Renal cortex interstitium (tissue), 11 donors: ENCODE measurements at regions not wholly inside any gene's neighbourhood (a gene's known extent, or its start where the extent isn't known, plus 50 kb on each side); places are given as distances from the start of the nearest gene placed in this dataset.

Experiments
- DNase-seq, 11 donors: peaks; one replicate each; pipeline ENCODE4 v3.0.0-alpha.2; 2013; ENCODE audit warnings: low read depth in 9 of 11, low spot score in 4 of 11; ENCODE audit errors: extremely low read depth in 1 of 11

DNA sequence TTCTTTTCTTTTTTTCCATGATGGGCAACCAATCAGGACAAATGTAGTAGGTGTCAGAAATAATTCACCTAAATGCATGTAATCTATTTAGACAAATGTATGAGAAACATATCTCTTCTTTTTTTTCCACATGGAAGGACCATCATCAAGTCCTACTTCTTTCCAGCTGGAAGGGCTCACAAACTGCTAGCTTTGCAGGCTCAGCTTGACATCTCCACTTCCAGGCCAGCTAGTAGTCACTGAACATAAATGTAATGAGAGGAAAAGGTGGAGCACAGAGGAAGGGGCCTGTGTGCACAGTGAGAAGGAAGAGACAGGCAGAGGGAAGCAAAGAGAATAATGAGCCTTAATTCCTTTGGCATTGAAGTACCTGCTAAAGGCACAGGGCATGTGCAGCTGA, 504.9 kb downstream of the MCTP2 start:
- DNase-seq, result peak in 3 of 11 donors; percentile 26 to 38 (median 38)

DNA sequence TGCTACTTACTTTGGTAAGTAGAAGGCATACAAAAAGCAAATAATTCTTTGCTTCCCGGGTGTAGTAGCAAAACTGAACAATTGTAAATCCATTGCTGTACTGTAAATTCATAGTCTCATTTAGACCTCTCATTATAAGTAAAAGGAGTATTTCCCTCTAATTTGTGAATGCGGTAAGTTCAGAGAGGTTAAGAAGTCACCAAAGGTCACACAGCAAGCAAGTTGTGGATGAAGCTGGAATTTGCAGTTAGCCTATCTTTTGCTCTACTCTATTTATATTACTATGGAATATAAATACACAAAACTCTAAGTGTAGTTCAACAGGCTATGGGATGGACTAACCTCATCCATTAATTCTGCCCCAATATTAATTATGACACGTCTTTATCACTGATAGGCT, 508.3 kb downstream of the MCTP2 start:
- DNase-seq, result no peak

DNA sequence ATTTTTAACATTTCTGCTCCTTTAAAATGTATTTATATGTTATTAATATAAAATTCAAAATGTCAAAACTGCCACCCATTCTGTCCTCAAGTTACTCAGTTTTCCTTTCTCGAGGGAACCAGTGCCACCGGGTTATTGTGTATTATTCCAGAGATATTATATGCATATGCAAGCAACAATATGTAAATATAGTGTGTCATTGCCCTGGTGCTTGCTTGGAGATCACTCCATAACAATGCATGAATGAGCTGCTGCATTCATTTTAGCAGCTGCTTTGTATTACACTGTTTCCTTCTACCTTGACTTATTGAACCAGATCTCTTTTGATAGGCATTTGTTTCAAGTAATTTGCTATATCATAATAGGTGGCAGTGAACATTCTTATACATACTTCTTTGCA, 509.1 kb downstream of the MCTP2 start:
- DNase-seq, result no peak

DNA sequence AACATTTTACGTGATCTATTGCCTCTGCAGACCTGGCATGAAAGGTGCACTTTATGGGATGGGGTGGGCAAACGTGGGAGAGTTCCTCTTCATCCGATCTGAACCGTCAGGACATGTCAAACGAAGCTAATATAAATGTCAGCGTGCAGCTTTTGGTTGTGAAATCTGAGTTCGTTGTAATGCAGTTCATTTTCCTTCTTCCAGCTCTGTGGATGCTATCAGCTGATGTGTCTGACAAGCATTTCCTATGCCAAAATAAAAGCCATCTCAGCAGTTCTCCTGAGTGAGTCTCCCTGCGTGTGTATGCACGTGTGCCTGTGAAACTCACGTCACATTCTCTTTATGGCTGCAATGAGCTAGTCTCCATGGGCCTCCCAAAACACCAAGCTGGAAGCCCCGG, 512.3 kb downstream of the MCTP2 start:
- DNase-seq, result peak in 2 of 11 donors; percentile 7 to 20

DNA sequence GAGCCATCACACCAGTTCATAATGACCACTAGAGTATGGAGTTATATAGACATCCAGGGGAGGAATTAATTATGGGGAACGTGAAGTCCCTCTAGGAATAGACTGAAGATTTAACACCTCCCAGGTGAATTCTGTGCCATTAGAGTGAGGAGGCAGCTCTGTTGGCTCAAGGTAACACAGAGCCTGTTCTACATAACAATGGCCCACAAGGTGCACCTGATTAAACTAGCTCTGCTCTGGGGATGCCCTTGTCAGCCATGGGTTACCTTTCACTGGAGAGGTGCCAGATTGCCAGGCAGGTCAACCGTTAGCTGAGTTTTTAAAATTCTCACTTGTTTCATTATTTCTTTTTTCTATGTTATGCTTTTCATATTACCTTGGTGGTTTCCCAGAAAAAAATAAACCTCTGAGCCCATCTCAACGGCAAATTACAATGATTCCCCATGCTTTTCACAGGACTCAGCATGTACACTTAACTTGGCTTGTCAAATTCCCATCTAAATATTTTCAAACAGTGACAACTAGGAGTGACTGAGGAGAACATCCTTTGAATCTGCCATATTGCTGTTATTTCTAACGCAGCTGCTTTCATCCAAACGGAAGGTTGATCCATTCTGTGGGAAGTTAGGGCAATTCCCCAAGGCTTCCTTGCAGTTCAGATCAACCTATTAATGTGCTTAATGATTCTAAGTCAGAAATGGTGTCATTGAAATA, 512.9 kb downstream of the MCTP2 start:
- DNase-seq, result no peak

DNA sequence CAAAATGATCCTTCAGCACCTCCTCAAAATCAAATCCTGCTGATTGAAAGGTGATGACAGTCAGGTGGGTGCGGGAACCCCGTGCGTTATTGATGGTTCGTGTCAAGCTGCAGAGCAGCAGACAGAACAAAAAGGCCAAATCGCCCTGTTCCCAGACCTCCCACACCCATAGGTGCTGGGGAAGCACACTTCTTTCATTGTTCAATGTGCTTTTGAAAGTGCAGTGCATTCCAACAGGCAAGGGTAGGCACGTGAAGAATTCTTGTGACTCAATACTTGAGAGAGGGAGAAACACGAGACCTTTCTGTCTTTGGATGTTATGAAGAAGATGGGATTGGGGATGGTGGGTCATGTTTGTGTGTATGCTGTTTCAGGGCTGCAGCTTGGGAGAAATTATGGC, 514.0 kb downstream of the MCTP2 start:
- DNase-seq, result no peak

DNA sequence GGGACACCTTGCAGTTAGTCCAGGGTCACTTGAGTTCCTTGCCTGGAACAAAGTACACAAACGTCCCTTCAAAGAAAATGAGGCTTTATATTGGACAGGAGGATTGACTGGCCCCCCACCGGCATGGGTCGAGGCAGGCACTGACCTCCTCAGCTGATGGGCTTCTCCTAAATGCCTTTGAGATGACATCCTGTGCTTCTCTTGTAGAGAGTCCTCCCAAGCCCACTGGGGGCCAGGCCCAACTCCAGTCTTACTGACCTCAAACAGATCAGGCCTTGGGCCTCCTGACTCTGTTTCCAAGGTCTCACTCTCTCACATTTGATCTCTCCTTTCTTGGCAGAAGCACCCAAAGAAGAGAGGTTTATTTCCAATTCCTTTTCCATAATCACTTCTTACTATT, 516.1 kb downstream of the MCTP2 start:
- DNase-seq, result no peak

DNA sequence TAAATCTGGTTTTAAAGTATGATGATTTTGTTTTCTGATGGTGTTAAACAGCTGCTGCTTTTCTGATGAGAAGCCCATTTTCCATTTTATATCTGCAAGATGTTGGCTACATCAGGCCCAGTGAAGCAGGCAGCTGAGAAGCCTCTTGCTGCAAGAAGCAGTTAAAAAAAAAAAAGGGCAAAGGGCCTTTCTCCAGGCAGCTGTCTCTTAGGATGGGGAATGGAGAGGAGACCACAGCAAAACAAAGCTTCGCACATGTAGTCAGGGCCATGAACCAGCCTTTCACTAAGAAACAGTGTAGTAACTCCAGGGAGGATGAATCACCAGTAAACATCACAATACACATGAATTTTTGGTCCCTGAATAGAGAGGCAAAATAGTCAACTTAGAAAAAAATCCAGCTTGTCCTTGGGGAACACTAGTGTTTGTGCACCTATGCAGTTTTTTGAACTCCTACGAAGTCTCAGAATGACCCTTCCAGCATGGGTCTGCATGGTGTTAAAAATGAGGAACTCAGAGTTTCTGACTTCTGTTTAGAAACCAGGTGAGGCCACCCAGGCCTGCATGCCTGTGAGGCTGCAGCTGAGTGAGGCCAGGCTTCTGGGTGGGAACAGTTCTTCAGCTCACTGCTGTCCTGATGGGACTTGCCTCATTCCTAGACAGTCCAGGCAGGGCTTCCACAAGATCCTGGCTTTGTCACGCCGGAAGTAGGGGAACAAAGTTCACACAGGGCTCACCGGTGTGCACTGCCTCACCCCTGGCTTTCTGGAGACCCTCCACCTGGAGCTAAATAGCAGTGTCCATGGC, 518.7 kb downstream of the MCTP2 start:
- DNase-seq, result peak in 8 of 11 donors; percentile 13 to 65 (median 54)

DNA sequence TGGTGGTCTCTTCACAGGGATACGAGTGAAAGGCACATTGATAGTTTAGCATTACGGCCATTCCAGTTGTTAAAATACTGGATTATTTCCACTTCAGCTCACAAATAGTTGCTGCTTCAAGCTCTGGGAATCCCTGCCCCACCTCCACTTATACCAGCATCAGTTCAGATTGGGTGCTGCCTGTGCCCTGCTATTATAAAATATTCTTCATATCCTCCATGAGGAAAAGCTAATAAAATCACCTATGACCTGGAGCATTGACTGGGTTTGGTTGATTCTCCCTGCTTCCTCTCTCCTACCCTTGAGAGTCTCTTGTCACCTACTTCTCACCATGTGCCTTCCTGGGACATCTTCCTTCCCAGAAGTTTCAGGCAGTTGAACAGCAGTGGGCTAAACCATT, 529.0 kb downstream of the MCTP2 start:
- no peak for DNase-seq

DNA sequence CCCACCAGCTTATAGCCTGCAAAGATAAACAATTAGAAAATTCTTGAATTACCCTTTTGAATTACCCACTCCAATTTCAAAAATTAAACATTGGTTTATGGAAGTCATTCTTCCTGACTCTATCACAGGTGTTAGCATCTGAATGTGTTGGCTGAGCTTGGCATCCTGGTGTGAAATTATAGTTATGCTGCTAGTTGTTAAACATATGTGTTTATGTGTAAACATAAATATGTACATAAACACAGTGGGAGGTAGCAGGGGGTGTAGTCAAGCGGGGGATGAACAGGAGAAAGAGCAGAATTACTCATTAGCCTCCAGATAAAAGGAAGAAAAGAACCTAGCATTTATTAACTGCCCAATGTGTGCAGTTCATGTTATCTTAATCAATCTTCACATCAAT, 530.2 kb downstream of the MCTP2 start:
- DNase-seq, result no peak

DNA sequence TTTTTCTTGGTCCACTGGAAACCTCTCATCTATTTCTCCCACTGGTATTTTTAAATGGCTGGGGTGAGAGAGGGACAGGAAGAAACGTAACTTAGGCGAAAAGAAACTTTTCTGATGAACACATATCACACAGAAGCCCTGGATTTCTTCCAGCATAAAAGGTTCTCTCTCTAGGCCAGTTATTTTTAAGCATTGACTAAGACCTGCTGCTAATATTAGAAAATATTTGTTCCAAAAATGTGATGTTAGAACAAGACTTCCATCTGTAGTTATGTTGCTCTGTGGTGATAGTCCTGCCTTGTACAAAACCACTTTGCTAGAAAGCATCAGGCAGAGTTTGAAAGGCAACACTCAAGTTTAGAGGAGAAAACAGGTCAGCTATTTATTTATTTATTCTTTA, 537.7 kb downstream of the MCTP2 start:
- DNase-seq, result no peak

DNA sequence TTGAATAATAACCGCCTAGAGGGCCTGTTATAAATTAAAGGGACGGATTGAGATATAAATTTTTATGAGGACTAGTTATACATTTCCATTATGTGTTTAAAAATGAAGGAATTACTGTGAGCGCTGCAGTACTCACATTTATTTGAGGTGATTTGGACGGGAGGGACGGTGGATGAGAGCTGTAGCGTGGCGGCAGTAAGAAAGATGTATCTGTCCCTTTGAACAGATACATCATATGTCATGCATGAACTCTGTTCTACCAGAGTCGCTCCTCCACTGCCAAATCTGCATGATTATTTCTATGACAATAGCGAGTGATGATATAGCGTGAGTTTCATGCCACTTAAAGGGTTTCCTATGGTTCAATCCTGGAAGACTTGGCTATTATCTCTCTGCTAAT, 538.8 kb downstream of the MCTP2 start:
- DNase-seq, result no peak

DNA sequence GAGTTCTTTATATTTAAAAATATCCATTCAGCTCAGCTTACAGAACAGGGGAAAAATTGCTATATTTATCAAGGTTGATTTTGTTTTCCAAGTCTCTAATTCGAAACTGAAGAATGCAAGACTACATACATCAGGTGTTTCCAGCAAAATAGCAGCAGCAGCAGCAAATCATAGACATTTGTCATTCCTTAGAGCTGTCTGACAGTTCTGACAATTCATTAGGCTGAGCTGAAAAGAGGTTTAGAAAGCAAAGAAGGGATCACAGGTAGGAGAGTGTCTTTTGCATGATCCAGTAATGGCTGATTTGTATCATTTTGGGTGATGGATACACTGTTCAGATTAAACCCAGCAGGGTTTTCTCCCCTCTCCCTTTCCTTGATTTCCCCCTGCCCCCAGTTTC, 545.7 kb downstream of the MCTP2 start:
- DNase-seq, result no peak

DNA sequence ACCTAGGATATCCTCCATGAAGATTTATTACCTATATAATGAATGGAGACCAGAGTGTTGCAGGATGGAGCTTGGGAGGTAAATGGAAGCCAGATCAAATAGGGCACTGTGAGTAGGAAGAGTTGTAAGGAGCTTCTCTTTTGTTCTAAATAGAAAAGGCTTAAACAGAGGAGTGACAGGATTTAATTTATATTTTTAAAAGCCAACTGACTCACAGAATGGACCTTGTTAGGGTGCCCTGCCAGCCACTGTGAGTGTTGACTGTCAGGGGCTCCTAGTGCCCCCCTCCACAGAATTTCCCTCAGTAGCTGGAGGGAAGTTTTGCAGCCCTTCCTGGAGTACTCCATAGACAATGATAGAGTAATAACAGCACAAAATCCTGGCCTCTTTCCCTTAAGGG, 547.5 kb downstream of the MCTP2 start:
- DNase-seq, result no peak

DNA sequence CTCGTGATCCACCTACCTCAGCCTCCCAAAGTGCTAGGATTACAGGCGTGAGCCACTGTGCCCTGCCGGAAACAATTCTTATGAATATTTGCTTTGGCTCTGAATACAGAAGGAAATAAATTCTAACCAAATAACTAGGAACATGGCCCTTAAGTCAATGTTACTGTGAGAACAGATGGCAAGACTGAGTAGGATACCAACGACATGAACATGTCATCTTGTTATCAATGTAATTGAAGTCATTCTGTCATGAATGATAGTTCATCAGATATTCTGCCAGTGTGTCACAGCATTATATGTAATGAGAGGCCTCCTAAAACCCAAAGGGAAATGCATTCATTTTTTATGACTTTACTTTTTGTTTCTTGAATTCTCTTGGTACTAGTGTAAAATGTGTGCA, 548.8 kb downstream of the MCTP2 start:
- no peak for DNase-seq

DNA sequence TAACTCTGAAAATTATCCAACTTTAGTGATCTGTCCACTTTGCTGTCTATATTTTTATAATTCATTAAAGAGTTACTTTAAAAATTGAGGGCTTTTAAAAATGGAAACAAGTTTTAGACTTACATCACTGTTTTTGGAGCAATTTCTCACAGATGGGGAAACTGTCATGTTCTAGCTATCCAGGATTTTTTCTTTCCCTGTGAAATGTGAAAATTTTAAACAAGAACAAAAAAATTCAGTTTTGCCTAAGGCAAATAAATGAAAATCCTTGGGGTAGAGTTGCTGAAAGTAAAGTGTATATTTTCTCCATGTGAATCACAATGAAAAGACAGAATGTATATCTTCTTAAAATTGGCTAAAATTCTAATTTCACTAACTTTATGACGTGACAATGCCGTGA, 553.7 kb downstream of the MCTP2 start:
- no peak for DNase-seq

DNA sequence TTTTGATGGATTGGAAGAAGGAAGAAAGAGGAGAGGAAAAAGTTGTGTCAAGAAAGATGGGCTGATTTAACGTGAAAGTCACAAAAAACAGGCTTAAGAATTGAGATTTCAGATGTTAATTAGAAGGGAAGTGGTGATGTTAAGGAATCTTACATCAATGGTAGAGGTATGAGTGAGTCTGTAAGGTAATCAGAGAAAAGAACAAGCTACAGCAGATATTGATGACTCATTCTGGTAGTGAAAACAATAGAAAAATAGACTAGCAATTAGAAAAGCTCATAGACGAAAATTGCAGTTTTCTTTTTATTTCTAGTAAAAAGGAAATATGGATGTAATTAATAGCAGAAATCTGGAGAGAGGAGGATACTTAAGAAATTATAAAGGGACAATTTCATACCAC, 559.6 kb downstream of the MCTP2 start:
- no peak for DNase-seq

DNA sequence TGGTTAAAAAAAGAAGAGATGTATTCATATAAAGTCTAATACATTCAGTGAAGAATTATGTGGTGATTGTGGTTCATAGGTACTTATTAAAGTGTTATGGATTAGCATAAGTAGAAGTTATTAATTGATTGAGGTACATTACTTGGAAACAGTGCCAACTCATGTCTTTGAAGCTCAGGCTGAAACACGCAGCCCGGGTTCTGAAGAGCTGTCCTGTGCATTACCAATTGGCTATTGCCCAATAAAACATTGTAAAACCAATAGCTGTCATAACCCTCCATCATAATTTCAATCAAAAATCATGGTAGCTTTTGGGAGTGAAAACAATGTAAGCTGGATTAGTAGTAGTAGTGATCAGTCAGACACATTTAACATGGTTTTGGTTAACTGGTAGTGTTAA, 560.1 kb downstream of the MCTP2 start:
- DNase-seq, result no peak

DNA sequence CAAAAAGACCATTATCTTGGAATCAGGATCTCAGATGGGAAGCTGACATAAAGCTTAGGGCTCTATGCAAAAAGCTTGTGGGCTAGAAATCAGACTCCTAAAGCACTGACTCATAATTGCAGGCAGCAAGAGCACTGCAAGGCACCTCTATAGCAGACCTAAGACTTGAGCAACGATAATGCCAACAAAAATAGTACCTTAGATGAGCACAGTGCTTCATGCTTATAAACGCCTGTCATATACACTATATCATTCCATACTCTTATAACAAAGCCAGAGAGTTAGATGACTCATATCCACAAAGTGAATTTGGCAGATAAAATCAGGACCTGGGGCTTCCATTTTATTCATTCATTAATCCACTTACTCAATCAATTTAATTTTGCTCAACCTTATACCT, 560.8 kb downstream of the MCTP2 start:
- DNase-seq, result no peak

DNA sequence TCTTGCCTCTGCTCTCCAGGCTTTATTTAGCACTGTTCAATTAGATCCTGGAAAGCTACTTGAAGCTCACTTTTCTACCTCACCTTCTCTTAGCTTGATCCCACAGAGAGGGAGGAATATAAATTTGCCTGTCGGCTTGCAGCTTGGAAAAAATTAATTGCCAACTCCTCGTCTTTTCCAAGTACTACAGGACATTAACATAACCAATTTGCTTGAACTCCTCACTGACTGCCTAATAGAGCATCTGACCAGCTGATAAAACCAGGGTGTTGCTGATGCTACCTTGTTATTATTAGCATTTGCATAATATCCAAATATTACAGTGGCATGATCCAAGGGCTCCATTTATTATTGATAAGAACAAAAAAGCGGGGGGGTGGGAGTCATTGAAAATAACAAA, 561.8 kb downstream of the MCTP2 start:
- no peak for DNase-seq

DNA sequence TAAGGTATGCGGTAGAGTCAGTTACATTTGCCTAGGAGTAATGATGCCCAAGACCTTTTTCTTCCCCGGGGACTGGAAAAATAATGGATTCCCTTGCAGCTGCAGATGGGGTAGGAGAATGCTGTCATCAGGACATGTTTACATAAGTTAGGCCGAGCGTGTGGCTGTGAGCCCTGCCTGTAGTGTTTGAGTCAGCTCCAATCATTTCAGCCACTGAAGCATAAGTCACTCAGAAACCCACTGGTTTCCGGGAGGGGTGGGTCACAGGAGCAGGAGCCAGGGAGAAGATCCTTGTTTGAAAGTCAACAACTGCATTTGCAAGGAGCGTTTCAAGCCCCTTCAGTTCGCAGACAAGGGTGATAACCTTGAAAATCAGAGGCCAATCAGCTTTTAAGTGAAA, 562.3 kb downstream of the MCTP2 start:
- no peak for DNase-seq
